Bronchial epithelial cell (primary cell): ENCODE measurements at regions not wholly inside any gene's neighbourhood (a gene's known extent, or its start where the extent isn't known, plus 50 kb on each side); places are given as distances from the start of the nearest gene placed in this dataset.

Source experiments
- DNase-seq: peaks from one replicate; pipeline ENCODE4 v3.0.0-alpha.2; 2010; ENCODE audit warnings: low read depth
- FAIRE-seq: peaks from 2 replicates; lab custom pipeline; 2011; peaks lifted over from hg19 to GRCh38; lab: Jason Lieb, UNC
- H3K27me3 ChIP-seq: 2 replicates; pipeline ENCODE4 v1.5.1; 2011; ENCODE audit warnings: low read length; ENCODE audit not compliant: control insufficient read depth, insufficient read depth
- H3K36me3 ChIP-seq: 2 replicates; pipeline ENCODE4 v1.5.1; 2011; ENCODE audit warnings: low read length; ENCODE audit not compliant: control insufficient read depth, insufficient read depth
- H3K4me3 ChIP-seq: 2 replicates; pipeline ENCODE4 v1.5.1; 2011; ENCODE audit warnings: mild to moderate bottlenecking, low read depth, low read length, control low read depth
- TF ChIP-seq, protein P1 (sequence below): IDR thresholded peaks from 2 replicates; pipeline ENCODE4 v1.5.1; 2011; ENCODE audit warnings: mild to moderate bottlenecking, moderate library complexity, low read length, control low read depth, inconsistent platforms; ENCODE audit not compliant: insufficient read depth, severe bottlenecking

DNA sequence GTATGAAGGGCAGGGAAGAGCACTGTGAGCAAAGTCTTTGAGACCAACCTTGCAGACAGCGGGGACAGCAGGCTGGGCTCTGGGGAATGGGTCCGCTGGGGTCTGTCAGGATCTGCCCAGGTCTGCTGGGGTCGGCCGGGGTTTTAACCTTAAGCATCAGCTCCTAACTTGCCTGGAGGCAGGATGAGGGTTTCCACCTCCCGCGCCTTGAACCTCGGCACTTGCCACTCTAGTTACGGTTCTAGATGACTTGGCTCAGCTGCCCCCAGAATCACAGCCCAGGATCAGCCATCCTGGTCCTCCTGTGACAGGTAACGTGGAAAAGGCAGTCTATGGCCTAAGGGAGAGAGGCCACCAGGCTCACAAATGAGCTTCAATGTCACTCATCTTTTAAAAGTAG lies 50.4 kb upstream of the CACUL1 start:
- no peaks in the 10 kb centered on the region for H3K36me3 ChIP-seq
- DNase-seq, result no peak
- TF ChIP-seq, protein P1, sequence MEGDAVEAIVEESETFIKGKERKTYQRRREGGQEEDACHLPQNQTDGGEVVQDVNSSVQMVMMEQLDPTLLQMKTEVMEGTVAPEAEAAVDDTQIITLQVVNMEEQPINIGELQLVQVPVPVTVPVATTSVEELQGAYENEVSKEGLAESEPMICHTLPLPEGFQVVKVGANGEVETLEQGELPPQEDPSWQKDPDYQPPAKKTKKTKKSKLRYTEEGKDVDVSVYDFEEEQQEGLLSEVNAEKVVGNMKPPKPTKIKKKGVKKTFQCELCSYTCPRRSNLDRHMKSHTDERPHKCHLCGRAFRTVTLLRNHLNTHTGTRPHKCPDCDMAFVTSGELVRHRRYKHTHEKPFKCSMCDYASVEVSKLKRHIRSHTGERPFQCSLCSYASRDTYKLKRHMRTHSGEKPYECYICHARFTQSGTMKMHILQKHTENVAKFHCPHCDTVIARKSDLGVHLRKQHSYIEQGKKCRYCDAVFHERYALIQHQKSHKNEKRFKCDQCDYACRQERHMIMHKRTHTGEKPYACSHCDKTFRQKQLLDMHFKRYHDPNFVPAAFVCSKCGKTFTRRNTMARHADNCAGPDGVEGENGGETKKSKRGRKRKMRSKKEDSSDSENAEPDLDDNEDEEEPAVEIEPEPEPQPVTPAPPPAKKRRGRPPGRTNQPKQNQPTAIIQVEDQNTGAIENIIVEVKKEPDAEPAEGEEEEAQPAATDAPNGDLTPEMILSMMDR, result no peak
- no peak for FAIRE-seq
- H3K4me3 ChIP-seq, result no peak overlapping the region
- H3K27me3 ChIP-seq, result no peaks in the 10 kb centered on the region

DNA sequence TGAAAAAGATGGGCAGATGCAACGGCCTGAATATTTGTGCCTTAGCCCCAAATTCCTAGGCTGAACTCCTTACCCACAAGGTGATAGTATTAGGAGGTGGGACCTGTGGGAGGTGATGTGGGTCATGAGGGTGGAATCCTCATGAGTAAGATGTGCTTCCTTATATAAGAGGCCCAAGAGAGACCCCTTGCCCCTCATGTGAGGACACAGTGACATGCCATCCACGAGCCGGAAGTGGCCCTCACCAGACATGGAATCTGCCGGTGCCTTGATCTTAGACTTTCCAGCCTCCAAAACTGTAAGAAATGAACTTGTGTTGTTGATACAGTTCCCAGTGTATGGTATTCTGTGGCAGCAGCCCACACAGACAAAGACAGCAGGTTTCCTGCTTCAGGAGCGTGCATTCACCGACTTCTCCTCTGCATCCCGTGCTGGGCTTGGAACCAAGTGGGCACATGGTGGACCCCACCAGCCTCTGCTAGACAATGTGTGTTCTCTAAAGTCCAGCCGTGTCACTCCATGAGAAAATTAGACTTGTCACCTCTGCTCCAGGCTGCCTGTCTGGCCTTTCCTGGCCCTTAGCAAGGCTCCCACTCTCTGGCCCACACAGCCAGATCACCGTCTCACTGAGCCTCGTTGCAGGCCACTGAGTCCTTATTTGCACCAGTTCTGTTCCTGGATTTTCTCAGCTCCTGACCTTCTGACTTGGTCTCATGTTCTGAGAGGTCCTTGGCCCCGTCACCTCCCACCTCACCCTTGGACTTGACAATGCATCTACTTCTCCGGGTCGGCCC lies 52.9 kb upstream of the CACUL1 start:
- no peak overlapping the region for H3K4me3 ChIP-seq
- TF ChIP-seq, protein P1, result no peak
- no peaks in the 10 kb centered on the region for H3K27me3 ChIP-seq
- H3K36me3 ChIP-seq, result no peaks in the 10 kb centered on the region
- DNase-seq (no peak), FAIRE-seq (no peak)

DNA sequence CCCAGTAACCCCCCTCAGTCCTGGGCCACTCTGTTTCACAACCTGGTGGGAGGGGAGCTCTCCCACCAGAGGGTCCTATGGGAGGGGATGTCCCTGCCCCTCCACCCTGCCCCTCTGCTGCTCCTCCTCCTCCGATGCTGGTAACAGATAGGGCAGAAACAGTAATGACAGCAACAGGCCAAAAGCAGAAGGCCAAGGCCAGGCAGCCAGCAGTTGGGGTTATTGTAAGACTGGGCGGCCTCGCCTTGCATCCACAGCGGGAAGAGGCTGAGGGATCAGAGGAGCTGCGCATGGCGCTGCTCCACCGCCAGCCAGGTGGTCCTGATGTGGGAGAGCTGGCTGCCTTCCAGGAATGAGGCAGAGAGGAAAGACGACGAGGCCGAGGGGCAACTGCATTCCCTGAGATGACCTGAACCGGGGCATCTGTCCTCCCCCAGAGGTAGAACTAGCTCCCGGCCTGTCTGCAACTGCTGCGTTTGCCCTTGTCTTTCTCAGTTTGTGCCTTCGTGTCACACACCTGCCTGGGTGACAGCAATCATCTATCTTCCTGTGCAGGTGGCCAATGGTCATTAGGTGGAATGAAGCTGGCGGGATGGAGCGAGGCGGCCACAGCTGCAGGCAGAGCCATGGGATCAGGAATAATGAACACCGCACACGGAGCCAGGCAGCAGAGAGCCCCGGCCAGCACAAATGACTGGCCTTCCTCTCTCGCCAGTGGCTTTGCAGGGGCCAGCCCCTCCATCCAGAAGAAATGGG lies 54.0 kb upstream of the CACUL1 start:
- Histone ChIP-seq H3K36me3 (no peaks in the 10 kb centered on the region), H3K27me3 (no peaks in the 10 kb centered on the region), H3K4me3 (no peak overlapping the region)
- TF ChIP-seq, protein P1, result no peak
- no peak for DNase-seq
- no peak for FAIRE-seq

DNA sequence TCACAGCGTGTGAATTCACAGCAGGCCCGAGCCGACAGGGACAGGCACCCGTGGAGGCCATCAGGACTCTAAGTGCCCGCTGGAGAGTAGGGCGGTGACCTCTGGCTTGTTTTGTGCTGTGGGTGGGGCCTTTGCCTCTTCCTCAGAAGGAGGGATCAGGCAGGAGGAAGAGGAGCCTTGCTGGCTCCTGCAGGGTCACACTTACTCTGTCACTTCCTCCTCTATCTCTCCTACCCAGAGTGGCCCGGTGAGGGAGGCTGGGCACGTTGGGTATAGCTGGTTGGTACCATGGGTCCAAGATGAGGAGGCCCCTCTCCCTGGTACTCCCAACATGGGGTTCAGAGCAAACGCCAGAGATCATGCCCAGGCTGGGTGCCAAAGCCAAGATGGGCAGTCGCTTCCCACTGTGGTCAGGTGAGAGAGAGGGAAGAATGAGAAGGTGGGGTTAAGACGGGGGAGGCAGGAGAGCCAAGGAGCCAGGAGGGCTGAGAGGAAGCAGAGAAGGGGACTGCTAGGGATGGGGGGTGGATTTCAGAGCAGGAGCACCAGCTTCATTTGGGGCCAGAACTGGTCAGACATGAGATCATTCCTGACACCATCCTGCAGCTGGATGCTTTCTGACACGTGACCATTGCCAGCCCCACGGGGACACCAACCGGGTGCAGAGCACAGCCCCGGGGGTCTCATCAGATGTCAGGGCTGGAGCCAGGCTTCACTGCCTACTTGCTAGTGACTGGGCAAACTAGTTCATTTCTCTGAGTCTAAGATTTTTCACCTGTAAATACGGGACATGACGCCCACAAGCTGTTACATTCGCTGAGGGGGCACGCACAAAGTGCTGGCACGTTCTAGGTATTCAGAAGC lies 54.8 kb upstream of the CACUL1 start:
- DNase-seq, result no peak
- FAIRE-seq, result no peak
- Histone ChIP-seq H3K36me3 (no peaks in the 10 kb centered on the region), H3K4me3 (no peak overlapping the region), H3K27me3 (no peaks in the 10 kb centered on the region)
- TF ChIP-seq, protein P1, result no peak

DNA sequence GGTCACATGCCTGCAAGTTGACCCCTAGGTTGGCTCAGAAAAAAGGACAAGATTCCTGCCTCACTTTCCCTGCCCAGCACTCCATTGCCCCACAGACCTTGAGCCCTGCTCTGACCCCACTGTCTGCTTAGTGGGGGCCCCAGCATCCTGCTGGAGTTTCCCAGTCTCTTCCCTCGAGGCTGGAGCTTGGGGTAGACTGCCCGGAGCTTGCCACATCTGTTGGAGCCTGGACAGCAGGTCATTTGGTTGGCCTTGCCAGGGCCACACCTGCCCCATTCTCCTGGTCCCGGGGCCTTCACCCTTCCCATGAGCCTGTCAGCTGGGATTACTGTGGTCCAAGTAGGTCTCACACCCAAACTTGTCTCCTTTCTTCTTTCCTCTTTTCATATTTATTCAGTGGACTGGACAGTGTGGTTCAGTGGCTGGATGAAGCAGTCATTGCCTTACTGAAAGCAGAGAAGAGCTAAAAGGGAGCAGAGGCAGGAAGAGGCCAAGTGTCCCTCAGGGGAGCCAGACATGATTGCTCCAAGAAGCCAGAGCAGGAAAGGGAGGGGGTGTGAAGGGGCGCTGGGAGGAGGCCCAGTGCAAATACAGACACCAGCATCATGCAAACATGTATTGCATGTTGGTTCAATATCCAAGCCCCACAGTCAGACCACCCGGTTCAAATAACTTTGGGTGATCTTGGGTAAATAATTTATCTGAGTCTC lies 56.2 kb upstream of the CACUL1 start:
- Histone ChIP-seq H3K36me3 (no peaks in the 10 kb centered on the region), H3K27me3 (no peaks in the 10 kb centered on the region), H3K4me3 (no peak overlapping the region)
- DNase-seq (no peak), FAIRE-seq (peak; percentile 7)
- TF ChIP-seq, protein P1, result no peak
